ENCODE measurements at regions not wholly inside any gene's neighbourhood (a gene's known extent, or its start where the extent isn't known, plus 50 kb on each side); places are given as distances from the start of the nearest gene placed in this dataset.

- TF ChIP-seq, protein P1, sequence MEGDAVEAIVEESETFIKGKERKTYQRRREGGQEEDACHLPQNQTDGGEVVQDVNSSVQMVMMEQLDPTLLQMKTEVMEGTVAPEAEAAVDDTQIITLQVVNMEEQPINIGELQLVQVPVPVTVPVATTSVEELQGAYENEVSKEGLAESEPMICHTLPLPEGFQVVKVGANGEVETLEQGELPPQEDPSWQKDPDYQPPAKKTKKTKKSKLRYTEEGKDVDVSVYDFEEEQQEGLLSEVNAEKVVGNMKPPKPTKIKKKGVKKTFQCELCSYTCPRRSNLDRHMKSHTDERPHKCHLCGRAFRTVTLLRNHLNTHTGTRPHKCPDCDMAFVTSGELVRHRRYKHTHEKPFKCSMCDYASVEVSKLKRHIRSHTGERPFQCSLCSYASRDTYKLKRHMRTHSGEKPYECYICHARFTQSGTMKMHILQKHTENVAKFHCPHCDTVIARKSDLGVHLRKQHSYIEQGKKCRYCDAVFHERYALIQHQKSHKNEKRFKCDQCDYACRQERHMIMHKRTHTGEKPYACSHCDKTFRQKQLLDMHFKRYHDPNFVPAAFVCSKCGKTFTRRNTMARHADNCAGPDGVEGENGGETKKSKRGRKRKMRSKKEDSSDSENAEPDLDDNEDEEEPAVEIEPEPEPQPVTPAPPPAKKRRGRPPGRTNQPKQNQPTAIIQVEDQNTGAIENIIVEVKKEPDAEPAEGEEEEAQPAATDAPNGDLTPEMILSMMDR (IDR thresholded peaks at IDR 0.05): no peak
- no peak for TF ChIP-seq POLR2A (IDR thresholded peaks at IDR 0.05)
Observed at GRCh38 chr12:114018669-114019068, 52.5 kb upstream of the RBM19 start.

Measured in heart left ventricle (tissue), 13 donors.